ENCODE measurements at regions not wholly inside any gene's neighbourhood (a gene's known extent, or its start where the extent isn't known, plus 50 kb on each side); places are given as distances from the start of the nearest gene placed in this dataset.
"Not testable (repeated sequence)": the region's sequence is repeated elsewhere in the genome, so short reads cannot be mapped to it uniquely, and the experiment has no call there.

GRCh38 chr2:7430869-7431641 lies 513.8 kb downstream of the RNF144A start:
- H3K36me3 ChIP-seq (replicated peaks): no peaks in the 10 kb centered on the region
- no peaks in the 10 kb centered on the region for H3K9me3 ChIP-seq
- in situ Hi-C loops (cut with MboI; ENCODE audit: low sequenced_read_pairs): no loop called here
- no peak overlapping the region for H3K4me3 ChIP-seq
- no peaks in the 10 kb centered on the region for H3K4me1 ChIP-seq
- H3K27me3 ChIP-seq (ENCODE audit: low read depth): no peaks in the 10 kb centered on the region
- DNase-seq (ENCODE audit: low spot score in 2 of 2): no peak

GRCh38 chr2:7432436-7432835 lies 515.2 kb downstream of the RNF144A start:
- in situ Hi-C loops (cut with MboI; ENCODE audit: low sequenced_read_pairs): no loop called here
- Histone ChIP-seq H3K4me3 (no peak overlapping the region), H3K4me1 (no peaks in the 10 kb centered on the region), H3K36me3 (replicated peaks) (no peaks in the 10 kb centered on the region), H3K9me3 (no peaks in the 10 kb centered on the region), H3K27me3 (ENCODE audit: low read depth) (no peaks in the 10 kb centered on the region)
- DNase-seq (ENCODE audit: low spot score in 2 of 2): no peak

GRCh38 chr2:7436096-7436906 lies 519.1 kb downstream of the RNF144A start:
- in situ Hi-C loops (cut with MboI; ENCODE audit: low sequenced_read_pairs): no loop called here
- no peak for DNase-seq (ENCODE audit: low spot score in 2 of 2)
- Histone ChIP-seq H3K9me3 (no peaks in the 10 kb centered on the region), H3K4me1 (no peaks in the 10 kb centered on the region), H3K36me3 (replicated peaks) (no peaks in the 10 kb centered on the region), H3K4me3 (no peak overlapping the region), H3K27me3 (ENCODE audit: low read depth) (no peaks in the 10 kb centered on the region)

GRCh38 chr2:7437141-7437540 lies 519.9 kb downstream of the RNF144A start:
- in situ Hi-C loops (cut with MboI; ENCODE audit: low sequenced_read_pairs): no loop called here
- no peak for DNase-seq (ENCODE audit: low spot score in 2 of 2)
- Histone ChIP-seq H3K9me3 (no peaks in the 10 kb centered on the region), H3K27me3 (ENCODE audit: low read depth) (no peaks in the 10 kb centered on the region), H3K4me1 (no peaks in the 10 kb centered on the region), H3K36me3 (replicated peaks) (no peaks in the 10 kb centered on the region), H3K4me3 (no peak overlapping the region)

GRCh38 chr2:7437716-7438632 lies 520.8 kb downstream of the RNF144A start:
- Histone ChIP-seq H3K4me1 (no peaks in the 10 kb centered on the region), H3K27me3 (ENCODE audit: low read depth) (no peaks in the 10 kb centered on the region), H3K4me3 (no peak overlapping the region), H3K36me3 (replicated peaks) (no peaks in the 10 kb centered on the region), H3K9me3 (no peaks in the 10 kb centered on the region)
- no peak for DNase-seq (ENCODE audit: low spot score in 2 of 2)
- in situ Hi-C loops (cut with MboI; ENCODE audit: low sequenced_read_pairs): no loop called here

- Histone ChIP-seq H3K36me3 (replicated peaks) (no peaks in the 10 kb centered on the region), H3K27me3 (ENCODE audit: low read depth) (no peaks in the 10 kb centered on the region), H3K4me3 (no peak overlapping the region), H3K9me3 (no peaks in the 10 kb centered on the region), H3K4me1 (no peaks in the 10 kb centered on the region)
- in situ Hi-C loops (cut with MboI; ENCODE audit: low sequenced_read_pairs): no loop called here
- no peak for DNase-seq (ENCODE audit: low spot score in 2 of 2)
Observed at GRCh38 chr2:7438855-7439254, 521.6 kb downstream of the RNF144A start.

GRCh38 chr2:7440977-7441376 lies 523.8 kb downstream of the RNF144A start:
- in situ Hi-C loops (cut with MboI; ENCODE audit: low sequenced_read_pairs): no loop called here
- DNase-seq (ENCODE audit: low spot score in 2 of 2): no peak
- H3K4me3 ChIP-seq: no peak overlapping the region
- no peaks in the 10 kb centered on the region for H3K27me3 ChIP-seq (ENCODE audit: low read depth)
- no peaks in the 10 kb centered on the region for H3K9me3 ChIP-seq
- H3K36me3 ChIP-seq (replicated peaks): no peaks in the 10 kb centered on the region
- H3K4me1 ChIP-seq: no peaks in the 10 kb centered on the region

- DNase-seq (ENCODE audit: low spot score in 2 of 2); H3K4me1 ChIP-seq; H3K27me3 ChIP-seq (ENCODE audit: low read depth); H3K9me3 ChIP-seq; in situ Hi-C loops (cut with MboI; ENCODE audit: low sequenced_read_pairs); H3K36me3 ChIP-seq (replicated peaks); H3K4me3 ChIP-seq: not testable (repeated sequence)
Observed at GRCh38 chr2:7441841-7442240, 524.6 kb downstream of the RNF144A start.

- no peaks in the 10 kb centered on the region for H3K4me1 ChIP-seq
Observed at GRCh38 chr2:7444626-7445025, 527.4 kb downstream of the RNF144A start.

GRCh38 chr2:7448578-7449264 lies 531.5 kb downstream of the RNF144A start:
- no peaks in the 10 kb centered on the region for H3K4me1 ChIP-seq
- no peak for DNase-seq (ENCODE audit: low spot score in 2 of 2)
- no peaks in the 10 kb centered on the region for H3K36me3 ChIP-seq (replicated peaks)
- no peaks in the 10 kb centered on the region for H3K9me3 ChIP-seq
- no peak overlapping the region for H3K4me3 ChIP-seq
- in situ Hi-C loops (cut with MboI; ENCODE audit: low sequenced_read_pairs): no loop called here
- no peaks in the 10 kb centered on the region for H3K27me3 ChIP-seq (ENCODE audit: low read depth)

More at GRCh38 chr2:7444626-7445025, 527.4 kb downstream of the RNF144A start:
- H3K9me3 ChIP-seq: no peaks in the 10 kb centered on the region
- no peak overlapping the region for H3K4me3 ChIP-seq
- no peaks in the 10 kb centered on the region for H3K27me3 ChIP-seq (ENCODE audit: low read depth)
- H3K36me3 ChIP-seq (replicated peaks): no peaks in the 10 kb centered on the region
- in situ Hi-C loops (cut with MboI; ENCODE audit: low sequenced_read_pairs): no loop called here
- DNase-seq (ENCODE audit: low spot score in 2 of 2): no peak

- no peak for DNase-seq (ENCODE audit: low spot score in 2 of 2)
- H3K36me3 ChIP-seq (replicated peaks): no peaks in the 10 kb centered on the region
- no peaks in the 10 kb centered on the region for H3K9me3 ChIP-seq
- H3K4me3 ChIP-seq: no peak overlapping the region
- in situ Hi-C loops (cut with MboI; ENCODE audit: low sequenced_read_pairs): no loop called here
- H3K27me3 ChIP-seq (ENCODE audit: low read depth): no peaks in the 10 kb centered on the region
- H3K4me1 ChIP-seq: no peaks in the 10 kb centered on the region
Observed at GRCh38 chr2:7449298-7449697, 532.1 kb downstream of the RNF144A start.

GRCh38 chr2:7450188-7450832 lies 533.1 kb downstream of the RNF144A start:
- Histone ChIP-seq H3K36me3 (replicated peaks) (no peaks in the 10 kb centered on the region), H3K9me3 (no peaks in the 10 kb centered on the region), H3K4me1 (no peaks in the 10 kb centered on the region), H3K27me3 (ENCODE audit: low read depth) (no peaks in the 10 kb centered on the region), H3K4me3 (no peak overlapping the region)
- DNase-seq (ENCODE audit: low spot score in 2 of 2): no peak
- in situ Hi-C loops (cut with MboI; ENCODE audit: low sequenced_read_pairs): no loop called here

- Histone ChIP-seq H3K27me3 (ENCODE audit: low read depth) (no peaks in the 10 kb centered on the region), H3K4me1 (no peaks in the 10 kb centered on the region), H3K4me3 (no peak overlapping the region), H3K36me3 (replicated peaks) (no peaks in the 10 kb centered on the region), H3K9me3 (no peaks in the 10 kb centered on the region)
- in situ Hi-C loops (cut with MboI; ENCODE audit: low sequenced_read_pairs): no loop called here
- no peak for DNase-seq (ENCODE audit: low spot score in 2 of 2)
Observed at GRCh38 chr2:7450833-7451190, 533.6 kb downstream of the RNF144A start.

Measured in HAP-1 (cell line).